ENCODE measurements at regions not wholly inside any gene's neighbourhood (a gene's known extent, or its start where the extent isn't known, plus 50 kb on each side); places are given as distances from the start of the nearest gene placed in this dataset.

- TF ChIP-seq CTCF (IDR thresholded peaks at IDR 0.05): no peak
- TF ChIP-seq EZH2 (IDR thresholded peaks at IDR 0.05; ENCODE audit: borderline replicate concordance, insufficient read depth, low read depth, low read length, poor library complexity, severe bottlenecking): no peak
These were observed 225.8 kb downstream of the TTC32 start for GRCh38 chr2:19675856-19676460.

All from B cell (primary cell).